ENCODE measurements at regions not wholly inside any gene's neighbourhood (a gene's known extent, or its start where the extent isn't known, plus 50 kb on each side); places are given as distances from the start of the nearest gene placed in this dataset.
"Not testable (repeated sequence)": the region's sequence is repeated elsewhere in the genome, so short reads cannot be mapped to it uniquely, and the experiment has no call there.

DNA sequence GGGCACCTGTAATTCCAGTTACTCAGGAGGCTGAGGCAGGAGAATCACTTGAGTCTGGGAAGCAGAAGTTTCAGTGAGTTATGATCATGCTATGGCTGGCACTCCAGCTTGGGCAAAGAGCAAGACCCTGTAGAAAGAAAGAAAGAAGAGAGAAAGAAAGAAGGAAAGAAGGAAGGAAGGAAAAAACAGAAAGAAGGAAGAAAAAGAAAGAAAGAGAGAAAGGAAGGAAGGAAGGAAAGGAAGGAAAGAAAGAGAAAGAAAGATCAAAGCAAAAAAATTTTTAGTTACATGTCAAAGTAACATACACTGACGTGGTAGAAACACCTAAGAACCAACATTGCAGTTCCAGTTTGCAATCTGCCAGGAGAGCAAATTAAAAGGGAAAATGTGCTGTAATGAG, 73.8 kb upstream of the JCAD start:
- ATAC-seq (ENCODE audit: low read depth) (no peak), DNase-seq (ENCODE audit: low spot score) (no peak)
- Histone ChIP-seq H3K27me3 (ENCODE audit: insufficient read depth, poor library complexity, severe bottlenecking) (no peaks in the 10 kb centered on the region), H3K9me3 (ENCODE audit: severe bottlenecking) (no peaks in the 10 kb centered on the region), H3K4me1 (ENCODE audit: insufficient read depth, poor library complexity, severe bottlenecking) (no peaks in the 10 kb centered on the region), H3K27ac (ENCODE audit: poor library complexity, severe bottlenecking) (no peak overlapping the region), H3K4me3 (ENCODE audit: severe bottlenecking) (no peak overlapping the region), H3K36me3 (ENCODE audit: low read depth) (no peaks in the 10 kb centered on the region)
- TF ChIP-seq, protein P1, sequence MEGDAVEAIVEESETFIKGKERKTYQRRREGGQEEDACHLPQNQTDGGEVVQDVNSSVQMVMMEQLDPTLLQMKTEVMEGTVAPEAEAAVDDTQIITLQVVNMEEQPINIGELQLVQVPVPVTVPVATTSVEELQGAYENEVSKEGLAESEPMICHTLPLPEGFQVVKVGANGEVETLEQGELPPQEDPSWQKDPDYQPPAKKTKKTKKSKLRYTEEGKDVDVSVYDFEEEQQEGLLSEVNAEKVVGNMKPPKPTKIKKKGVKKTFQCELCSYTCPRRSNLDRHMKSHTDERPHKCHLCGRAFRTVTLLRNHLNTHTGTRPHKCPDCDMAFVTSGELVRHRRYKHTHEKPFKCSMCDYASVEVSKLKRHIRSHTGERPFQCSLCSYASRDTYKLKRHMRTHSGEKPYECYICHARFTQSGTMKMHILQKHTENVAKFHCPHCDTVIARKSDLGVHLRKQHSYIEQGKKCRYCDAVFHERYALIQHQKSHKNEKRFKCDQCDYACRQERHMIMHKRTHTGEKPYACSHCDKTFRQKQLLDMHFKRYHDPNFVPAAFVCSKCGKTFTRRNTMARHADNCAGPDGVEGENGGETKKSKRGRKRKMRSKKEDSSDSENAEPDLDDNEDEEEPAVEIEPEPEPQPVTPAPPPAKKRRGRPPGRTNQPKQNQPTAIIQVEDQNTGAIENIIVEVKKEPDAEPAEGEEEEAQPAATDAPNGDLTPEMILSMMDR (IDR thresholded peaks at IDR 0.05; ENCODE audit: poor library complexity, severe bottlenecking): no peak

DNA sequence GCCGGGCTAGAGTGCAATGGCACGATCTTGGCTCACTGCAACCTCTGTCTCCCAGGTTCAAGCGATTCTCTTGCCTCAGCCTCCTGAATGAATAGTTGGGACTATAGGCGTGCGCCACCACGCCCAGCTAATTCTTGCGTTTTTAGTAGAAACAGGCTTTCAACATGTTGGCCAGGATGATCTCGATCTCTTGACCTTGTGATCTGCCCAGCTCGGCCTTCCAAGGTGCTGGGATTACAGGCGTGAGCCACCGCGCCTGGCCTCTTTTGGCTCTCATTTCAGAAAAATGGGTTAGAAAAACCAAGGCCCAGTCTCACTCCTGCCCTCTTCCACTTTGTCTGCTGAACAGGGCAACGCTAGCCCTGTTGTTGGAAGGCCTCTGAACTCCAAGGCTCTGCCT, 72.0 kb upstream of the JCAD start:
- ATAC-seq (ENCODE audit: low read depth); H3K9me3 ChIP-seq (ENCODE audit: severe bottlenecking); DNase-seq (ENCODE audit: low spot score): not testable (repeated sequence)

DNA sequence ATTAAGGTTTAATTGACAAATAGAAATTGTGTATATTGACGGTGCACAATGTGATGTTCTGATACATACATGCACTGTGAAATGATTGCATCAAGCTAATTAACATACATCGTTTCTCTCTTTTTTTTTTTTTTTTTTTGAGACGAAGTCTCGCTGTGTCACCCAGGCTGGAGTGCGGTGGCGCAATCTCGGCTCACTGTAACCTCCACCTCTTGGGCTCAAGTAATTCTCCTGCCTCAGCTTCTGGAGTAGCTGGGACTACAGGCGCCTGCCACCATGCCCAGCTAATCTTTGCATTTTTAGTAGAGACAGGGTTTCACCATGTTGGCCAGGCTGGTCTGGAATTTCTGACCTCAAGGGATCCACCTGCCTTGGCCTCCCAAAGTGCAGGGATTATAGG, 69.9 kb upstream of the JCAD start:
- not testable (repeated sequence) for H3K4me3 ChIP-seq (ENCODE audit: severe bottlenecking); ATAC-seq (ENCODE audit: low read depth); H3K36me3 ChIP-seq (ENCODE audit: low read depth); DNase-seq (ENCODE audit: low spot score); H3K27ac ChIP-seq (ENCODE audit: poor library complexity, severe bottlenecking); H3K27me3 ChIP-seq (ENCODE audit: insufficient read depth, poor library complexity, severe bottlenecking); H3K9me3 ChIP-seq (ENCODE audit: severe bottlenecking); H3K4me1 ChIP-seq (ENCODE audit: insufficient read depth, poor library complexity, severe bottlenecking)

More for the DNA sequence above, 72.0 kb upstream of the JCAD start:
- not testable (repeated sequence) for H3K36me3 ChIP-seq (ENCODE audit: low read depth); H3K27me3 ChIP-seq (ENCODE audit: insufficient read depth, poor library complexity, severe bottlenecking); H3K4me1 ChIP-seq (ENCODE audit: insufficient read depth, poor library complexity, severe bottlenecking); H3K4me3 ChIP-seq (ENCODE audit: severe bottlenecking); H3K27ac ChIP-seq (ENCODE audit: poor library complexity, severe bottlenecking)

DNA sequence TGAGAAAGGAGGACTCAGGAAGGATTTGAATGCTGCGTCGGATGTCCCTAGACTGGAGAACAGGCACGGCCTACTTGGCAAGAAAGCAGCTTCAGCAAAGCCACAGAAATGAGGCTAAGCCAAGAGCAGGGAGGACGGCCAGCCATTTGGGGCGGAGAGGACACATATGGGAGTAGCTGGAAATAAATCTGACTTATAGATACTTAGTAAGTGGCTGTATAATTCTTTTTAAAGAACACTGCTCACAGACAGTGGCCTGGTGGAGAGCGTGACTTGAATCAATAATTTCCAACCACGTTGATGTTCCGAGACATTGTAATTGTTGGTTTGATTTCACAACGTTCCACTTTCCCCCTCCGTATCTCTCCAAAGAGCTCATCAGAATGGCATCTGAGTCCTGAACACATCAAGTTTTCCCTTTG, 67.7 kb upstream of the JCAD start:
- no peaks in the 10 kb centered on the region for H3K4me1 ChIP-seq (ENCODE audit: insufficient read depth, poor library complexity, severe bottlenecking)
- ATAC-seq (ENCODE audit: low read depth): no peak
- H3K36me3 ChIP-seq (ENCODE audit: low read depth): no peaks in the 10 kb centered on the region
- TF ChIP-seq, protein P1 (IDR thresholded peaks at IDR 0.05; ENCODE audit: poor library complexity, severe bottlenecking): no peak
- no peak overlapping the region for H3K27ac ChIP-seq (ENCODE audit: poor library complexity, severe bottlenecking)
- H3K27me3 ChIP-seq (ENCODE audit: insufficient read depth, poor library complexity, severe bottlenecking): no peaks in the 10 kb centered on the region
- no peak overlapping the region for H3K4me3 ChIP-seq (ENCODE audit: severe bottlenecking)
- no peaks in the 10 kb centered on the region for H3K9me3 ChIP-seq (ENCODE audit: severe bottlenecking)
- DNase-seq (ENCODE audit: low spot score): no peak

DNA sequence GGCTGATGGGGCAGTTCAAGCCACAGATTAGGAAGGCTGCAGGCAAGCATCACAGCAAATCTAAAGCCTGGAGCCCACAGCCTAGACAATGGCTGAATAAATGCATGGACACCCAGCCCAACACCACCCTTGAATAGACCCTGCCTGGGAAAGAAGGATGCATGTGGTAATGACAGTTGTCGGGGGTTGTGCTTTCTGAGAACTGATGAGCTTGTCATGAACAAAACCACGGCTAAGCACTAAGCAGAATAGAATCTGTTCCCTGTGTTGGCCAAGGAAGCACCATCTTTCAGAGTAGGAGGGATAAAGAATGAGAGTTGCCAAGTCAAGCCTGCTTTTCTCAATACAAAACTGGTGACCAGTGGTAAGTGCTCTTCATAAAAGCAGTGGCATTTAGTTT, 66.1 kb upstream of the JCAD start:
- H3K4me1 ChIP-seq (ENCODE audit: insufficient read depth, poor library complexity, severe bottlenecking): no peaks in the 10 kb centered on the region
- ATAC-seq (ENCODE audit: low read depth) (no peak), DNase-seq (ENCODE audit: low spot score) (no peak)

DNA sequence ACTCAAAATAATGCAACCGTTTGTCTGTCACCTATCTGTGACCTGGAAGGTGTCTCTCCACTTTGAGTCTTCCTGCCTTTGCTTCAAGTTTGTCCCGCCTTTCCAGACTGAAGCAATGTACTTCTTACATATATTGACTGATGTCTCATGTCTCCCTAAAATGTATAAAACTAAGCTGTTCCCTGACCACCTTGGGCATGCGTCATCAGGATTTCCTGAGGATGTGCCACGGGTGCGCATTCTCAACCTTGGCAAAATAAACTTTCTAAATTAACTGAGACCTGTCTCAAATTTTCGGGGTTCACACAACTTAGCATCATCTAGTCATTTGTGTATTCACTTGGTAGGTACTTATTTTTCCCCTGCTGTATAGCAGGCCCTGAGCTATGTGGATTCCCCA, 65.3 kb upstream of the JCAD start:
- Histone ChIP-seq H3K9me3 (ENCODE audit: severe bottlenecking) (no peaks in the 10 kb centered on the region), H3K4me3 (ENCODE audit: severe bottlenecking) (no peak overlapping the region), H3K36me3 (ENCODE audit: low read depth) (no peaks in the 10 kb centered on the region), H3K27me3 (ENCODE audit: insufficient read depth, poor library complexity, severe bottlenecking) (no peaks in the 10 kb centered on the region), H3K27ac (ENCODE audit: poor library complexity, severe bottlenecking) (no peak overlapping the region), H3K4me1 (ENCODE audit: insufficient read depth, poor library complexity, severe bottlenecking) (no peaks in the 10 kb centered on the region)
- ATAC-seq (ENCODE audit: low read depth) (no peak), DNase-seq (ENCODE audit: low spot score) (no peak)
- TF ChIP-seq, protein P1 (IDR thresholded peaks at IDR 0.05; ENCODE audit: poor library complexity, severe bottlenecking): no peak

More for the DNA sequence above, 66.1 kb upstream of the JCAD start:
- no peaks in the 10 kb centered on the region for H3K27me3 ChIP-seq (ENCODE audit: insufficient read depth, poor library complexity, severe bottlenecking)
- H3K4me3 ChIP-seq (ENCODE audit: severe bottlenecking): no peak overlapping the region
- H3K27ac ChIP-seq (ENCODE audit: poor library complexity, severe bottlenecking): no peak overlapping the region
- no peaks in the 10 kb centered on the region for H3K36me3 ChIP-seq (ENCODE audit: low read depth)
- TF ChIP-seq, protein P1 (IDR thresholded peaks at IDR 0.05; ENCODE audit: poor library complexity, severe bottlenecking): no peak
- no peaks in the 10 kb centered on the region for H3K9me3 ChIP-seq (ENCODE audit: severe bottlenecking)
